ENCODE measurements at regions not wholly inside any gene's neighbourhood (a gene's known extent, or its start where the extent isn't known, plus 50 kb on each side); places are given as distances from the start of the nearest gene placed in this dataset.
A peak's percentile ranks its signal among the peaks of the same experiment; 100 is the strongest.

GRCh38 chr7:22564511-22565045, 64.6 kb upstream of the STEAP1B start:
- 0% methylated on average over 2 of the region's 6 CpGs for WGBS (ENCODE audit: insufficient coverage)
- no peak overlapping the region for H3K4me2 ChIP-seq (replicated peaks; ENCODE audit: extremely low read depth, low read length, poor library complexity, severe bottlenecking)
- Mint-ChIP-seq H3K4me1 (peaks cover 56% of the 10 kb centered on the region), H3K27me3 (ENCODE audit: low read depth in 3 of 3) (peaks cover 40 to 55% (median 53%) of the 10 kb centered on the region in 3 donors), H3K36me3 (peaks cover 0 to 2% of the 10 kb centered on the region in 2 donors), H3K4me3 (peak overlapping the region in 1 of 2 donors; percentile 48), H3K9me3 (peaks cover 0 to 9% (median 0%) of the 10 kb centered on the region in 7 donors), H3K27ac (peak overlapping the region in 2 of 7 donors; percentile 14 to 31)
- peaks cover 39 to 42% of the 10 kb centered on the region in 2 donors for H3K4me1 ChIP-seq (ENCODE audit: control insufficient read depth in 1 of 2, insufficient read depth in 2 of 2, low read length in 2 of 2)
- H3K4me3 ChIP-seq (replicated peaks in 1 of 3; ENCODE audit: low read depth in 2 of 3, low read length in 3 of 3) = no peak overlapping the region
- DNase-seq = no peak
- intact Hi-C loops (cut with micrococcal nuclease) = loop anchor here (5.0 to 10.0 kb wide), 4 partner anchors 110 to 490 kb away; partner anchors contain the start of gene HYCC1 (in 1 of the 2)
- no peaks in the 10 kb centered on the region for H3K79me2 ChIP-seq (ENCODE audit: insufficient read depth, low read length)
- H3K36me3 ChIP-seq (replicated peaks in 1 of 2; ENCODE audit: control insufficient read depth in 1 of 2, insufficient read depth in 2 of 2, low read length in 2 of 2) = no peaks in the 10 kb centered on the region
- no peaks in the 10 kb centered on the region for H4K20me1 ChIP-seq (ENCODE audit: insufficient read depth, low read length)
- no peak overlapping the region for H3K9ac ChIP-seq (ENCODE audit: insufficient read depth, low read length, poor library complexity, severe bottlenecking)
- H2AFZ ChIP-seq (ENCODE audit: insufficient read depth, low read depth, low read length, poor library complexity, severe bottlenecking) = no peak overlapping the region
- H3K27me3 ChIP-seq (ENCODE audit: control insufficient read depth in 2 of 2, insufficient read depth in 2 of 2, low read length in 2 of 2) = peaks cover 39 to 43% of the 10 kb centered on the region in 2 donors
- no peak for TF ChIP-seq CTCF (IDR thresholded peaks at IDR 0.05)
- H3K27ac ChIP-seq (ENCODE audit: low read depth in 1 of 2, low read length in 2 of 2) = no peak overlapping the region
- H3K9me3 ChIP-seq (replicated peaks in 1 of 2; ENCODE audit: control insufficient read depth in 1 of 2, insufficient read depth in 1 of 2, low read length in 2 of 2) = no peaks in the 10 kb centered on the region

GRCh38 chr7:22563621-22564241, 63.7 kb upstream of the STEAP1B start:
- WGBS (ENCODE audit: insufficient coverage) = 13% methylated on average over 6 of the region's 11 CpGs
- Mint-ChIP-seq H3K9me3 (peaks cover 0 to 8% (median 0%) of the 10 kb centered on the region in 7 donors), H3K27me3 (ENCODE audit: low read depth in 3 of 3) (peaks cover 42 to 53% (median 52%) of the 10 kb centered on the region in 3 donors), H3K27ac (no peak overlapping the region), H3K36me3 (peaks cover 0 to 2% of the 10 kb centered on the region in 2 donors), H3K4me3 (peak overlapping the region in 1 of 2 donors; percentile 57), H3K4me1 (peaks cover 49% of the 10 kb centered on the region)
- TF ChIP-seq CTCF (IDR thresholded peaks at IDR 0.05) = no peak
- H3K4me2 ChIP-seq (replicated peaks; ENCODE audit: extremely low read depth, low read length, poor library complexity, severe bottlenecking) = no peak overlapping the region
- no peaks in the 10 kb centered on the region for H4K20me1 ChIP-seq (ENCODE audit: insufficient read depth, low read length)
- H3K27me3 ChIP-seq (ENCODE audit: control insufficient read depth in 2 of 2, insufficient read depth in 2 of 2, low read length in 2 of 2) = peaks cover 39 to 42% of the 10 kb centered on the region in 2 donors
- no peak overlapping the region for H3K27ac ChIP-seq (ENCODE audit: low read depth in 1 of 2, low read length in 2 of 2)
- H3K4me1 ChIP-seq (ENCODE audit: control insufficient read depth in 1 of 2, insufficient read depth in 2 of 2, low read length in 2 of 2) = peaks cover 32 to 38% of the 10 kb centered on the region in 2 donors
- no peak overlapping the region for H3K4me3 ChIP-seq (replicated peaks in 1 of 3; ENCODE audit: low read depth in 2 of 3, low read length in 3 of 3)
- no peaks in the 10 kb centered on the region for H3K9me3 ChIP-seq (replicated peaks in 1 of 2; ENCODE audit: control insufficient read depth in 1 of 2, insufficient read depth in 1 of 2, low read length in 2 of 2)
- no peaks in the 10 kb centered on the region for H3K36me3 ChIP-seq (replicated peaks in 1 of 2; ENCODE audit: control insufficient read depth in 1 of 2, insufficient read depth in 2 of 2, low read length in 2 of 2)
- intact Hi-C loops (cut with micrococcal nuclease) = loop anchor here (2.0 to 10.0 kb wide), 5 partner anchors 111 to 491 kb away; partner anchors contain the start of genes HYCC1 (in 1 of the 2) and IL6 (in 1 of the 2)
- H3K79me2 ChIP-seq (ENCODE audit: insufficient read depth, low read length) = no peaks in the 10 kb centered on the region
- peak overlapping the region; percentile 6 for H2AFZ ChIP-seq (ENCODE audit: insufficient read depth, low read depth, low read length, poor library complexity, severe bottlenecking)
- H3K9ac ChIP-seq (ENCODE audit: insufficient read depth, low read length, poor library complexity, severe bottlenecking) = no peak overlapping the region
- peak in 1 of 3 donors; percentile 29 for DNase-seq

Measured in CD14-positive monocyte (primary cell).